HepG2 (cell line): ENCODE measurements at regions not wholly inside any gene's neighbourhood (a gene's known extent, or its start where the extent isn't known, plus 50 kb on each side); places are given as distances from the start of the nearest gene placed in this dataset.

Experiments used
- KLF12 ChIP-seq: sonication (generic); formaldehyde crosslinking; IDR thresholded peaks from 2 replicates; pipeline ENCODE4 v1.4.0; 2020; ENCODE audit warnings: missing genetic modification reagents, borderline replicate concordance
- ZFP36 ChIP-seq: fragments of 150-350 bp; IDR thresholded peaks from 2 replicates; pipeline ENCODE4 v1.6.1; 2018; ENCODE audit warnings: borderline replicate concordance, low read length, low read depth; ENCODE audit not compliant: partially characterized antibody
- ZNF616 ChIP-seq: sonication (generic); formaldehyde crosslinking; IDR thresholded peaks from 2 replicates; pipeline ENCODE4 v1.5.0; 2020; ENCODE audit warnings: low read depth, mild to moderate bottlenecking, missing genetic modification reagents
- TF ChIP-seq, protein P1 (sequence below): sonication (generic); formaldehyde crosslinking; IDR thresholded peaks from 2 replicates; pipeline ENCODE4 v1.4.0; 2020; ENCODE audit warnings: missing genetic modification reagents
- TF ChIP-seq, protein P2 (sequence below): sonication (generic); formaldehyde crosslinking; IDR thresholded peaks from 2 replicates; pipeline ENCODE4 v1.5.0; 2020; ENCODE audit warnings: mild to moderate bottlenecking, missing genetic modification reagents, moderate library complexity

DNA sequence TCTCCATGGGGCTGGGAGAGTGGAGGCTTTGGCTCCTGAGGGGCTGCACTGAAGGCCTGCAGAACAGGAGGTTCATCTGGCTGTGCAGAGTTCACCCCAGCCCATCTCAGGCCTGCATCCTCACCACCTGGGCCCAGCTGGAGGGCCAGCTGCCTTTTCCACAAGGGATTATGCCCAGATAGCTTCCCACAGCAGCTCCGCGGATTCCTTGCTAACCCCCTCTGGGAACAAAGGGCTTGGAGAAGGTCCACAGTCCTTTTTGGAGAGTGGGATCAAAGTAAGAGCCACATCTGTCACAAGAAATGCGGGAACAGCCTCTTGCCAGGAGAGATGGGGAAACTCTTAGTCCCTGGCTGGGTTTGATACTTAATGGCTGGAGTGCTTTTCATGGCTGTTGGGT lies 164.7 kb upstream of the RGMA start:
- TF ChIP-seq, protein P1, sequence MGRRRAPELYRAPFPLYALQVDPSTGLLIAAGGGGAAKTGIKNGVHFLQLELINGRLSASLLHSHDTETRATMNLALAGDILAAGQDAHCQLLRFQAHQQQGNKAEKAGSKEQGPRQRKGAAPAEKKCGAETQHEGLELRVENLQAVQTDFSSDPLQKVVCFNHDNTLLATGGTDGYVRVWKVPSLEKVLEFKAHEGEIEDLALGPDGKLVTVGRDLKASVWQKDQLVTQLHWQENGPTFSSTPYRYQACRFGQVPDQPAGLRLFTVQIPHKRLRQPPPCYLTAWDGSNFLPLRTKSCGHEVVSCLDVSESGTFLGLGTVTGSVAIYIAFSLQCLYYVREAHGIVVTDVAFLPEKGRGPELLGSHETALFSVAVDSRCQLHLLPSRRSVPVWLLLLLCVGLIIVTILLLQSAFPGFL (CRISPR knock-in tag), result no peak
- TF ChIP-seq ZNF616 (no peak), ZFP36 (no peak), KLF12 (CRISPR knock-in tag) (no peak)
- TF ChIP-seq, protein P2, sequence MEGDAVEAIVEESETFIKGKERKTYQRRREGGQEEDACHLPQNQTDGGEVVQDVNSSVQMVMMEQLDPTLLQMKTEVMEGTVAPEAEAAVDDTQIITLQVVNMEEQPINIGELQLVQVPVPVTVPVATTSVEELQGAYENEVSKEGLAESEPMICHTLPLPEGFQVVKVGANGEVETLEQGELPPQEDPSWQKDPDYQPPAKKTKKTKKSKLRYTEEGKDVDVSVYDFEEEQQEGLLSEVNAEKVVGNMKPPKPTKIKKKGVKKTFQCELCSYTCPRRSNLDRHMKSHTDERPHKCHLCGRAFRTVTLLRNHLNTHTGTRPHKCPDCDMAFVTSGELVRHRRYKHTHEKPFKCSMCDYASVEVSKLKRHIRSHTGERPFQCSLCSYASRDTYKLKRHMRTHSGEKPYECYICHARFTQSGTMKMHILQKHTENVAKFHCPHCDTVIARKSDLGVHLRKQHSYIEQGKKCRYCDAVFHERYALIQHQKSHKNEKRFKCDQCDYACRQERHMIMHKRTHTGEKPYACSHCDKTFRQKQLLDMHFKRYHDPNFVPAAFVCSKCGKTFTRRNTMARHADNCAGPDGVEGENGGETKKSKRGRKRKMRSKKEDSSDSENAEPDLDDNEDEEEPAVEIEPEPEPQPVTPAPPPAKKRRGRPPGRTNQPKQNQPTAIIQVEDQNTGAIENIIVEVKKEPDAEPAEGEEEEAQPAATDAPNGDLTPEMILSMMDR (CRISPR knock-in tag), result no peak
